ENCODE measurements at regions not wholly inside any gene's neighbourhood (a gene's known extent, or its start where the extent isn't known, plus 50 kb on each side); places are given as distances from the start of the nearest gene placed in this dataset.

DNA sequence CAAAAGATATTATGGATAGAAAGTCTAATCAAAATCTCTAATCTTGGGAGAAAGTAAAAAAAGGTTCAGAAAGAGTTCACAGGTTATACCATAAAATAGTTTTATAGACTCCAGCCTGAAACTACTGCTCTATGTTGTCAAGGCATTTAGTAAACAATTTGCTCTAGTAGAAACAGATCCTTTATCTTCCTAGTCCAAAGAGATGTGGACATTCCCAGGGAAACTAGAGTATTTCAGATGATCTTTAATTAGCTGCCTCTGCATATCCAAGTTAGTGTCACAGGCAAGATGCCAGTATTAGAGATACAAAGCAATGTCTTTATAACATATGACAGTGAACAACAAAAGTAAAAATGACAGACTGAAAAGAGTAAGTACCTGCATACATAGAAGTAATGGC lies 708.6 kb downstream of the CCDC85A start:
- no peak overlapping the region for H3K4me3 ChIP-seq (ENCODE audit: insufficient read depth, low read depth, low read length)
- H3K27me3 ChIP-seq (ENCODE audit: control insufficient read depth, insufficient read depth, low read length): no peaks in the 10 kb centered on the region
- DNase-seq: no peak
- H3K36me3 ChIP-seq (replicated peaks; ENCODE audit: control insufficient read depth, insufficient read depth, low read length): no peaks in the 10 kb centered on the region

DNA sequence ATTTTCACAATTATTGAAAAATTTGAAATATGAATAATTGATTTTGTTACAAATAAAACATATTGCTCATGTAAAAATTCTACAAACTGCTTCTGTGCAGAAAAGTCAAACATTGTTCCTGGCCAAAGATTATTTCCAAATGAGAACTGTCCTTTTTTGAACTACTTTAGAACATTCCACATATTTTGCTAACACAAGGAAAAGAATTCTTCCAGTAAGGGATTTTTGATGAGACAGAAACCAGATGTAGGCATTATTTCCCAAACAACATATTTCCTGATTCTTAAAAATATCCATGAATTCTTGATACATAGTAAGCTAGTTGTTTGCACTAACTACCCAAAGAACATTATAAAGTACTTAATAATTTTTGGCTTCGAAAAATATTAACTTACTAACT lies 715.2 kb downstream of the CCDC85A start:
- Histone ChIP-seq H3K4me3 (ENCODE audit: insufficient read depth, low read depth, low read length) (no peak overlapping the region), H3K27me3 (ENCODE audit: control insufficient read depth, insufficient read depth, low read length) (no peaks in the 10 kb centered on the region), H3K36me3 (replicated peaks; ENCODE audit: control insufficient read depth, insufficient read depth, low read length) (no peaks in the 10 kb centered on the region)
- no peak for DNase-seq

DNA sequence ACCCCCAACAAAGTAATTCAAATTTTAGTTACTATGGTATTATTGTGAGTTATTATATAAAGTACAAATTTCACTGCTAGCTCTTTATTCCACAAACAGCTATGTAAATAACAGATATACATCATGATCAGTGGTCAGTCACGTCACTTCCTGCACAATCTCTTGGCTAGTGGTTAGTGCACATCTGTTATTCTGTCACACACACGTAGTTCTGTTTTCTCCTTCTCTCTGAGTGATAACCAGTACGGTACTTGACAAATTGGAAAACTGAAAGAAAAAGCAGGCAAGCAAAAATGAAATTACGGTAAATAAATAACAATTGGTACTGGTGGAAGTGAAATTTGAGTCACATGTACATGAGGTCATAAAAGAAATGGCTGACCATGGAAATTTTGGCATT lies 728.7 kb downstream of the CCDC85A start:
- H3K36me3 ChIP-seq (replicated peaks; ENCODE audit: control insufficient read depth, insufficient read depth, low read length): no peaks in the 10 kb centered on the region
- no peak overlapping the region for H3K4me3 ChIP-seq (ENCODE audit: insufficient read depth, low read depth, low read length)
- no peaks in the 10 kb centered on the region for H3K27me3 ChIP-seq (ENCODE audit: control insufficient read depth, insufficient read depth, low read length)
- DNase-seq: no peak

DNA sequence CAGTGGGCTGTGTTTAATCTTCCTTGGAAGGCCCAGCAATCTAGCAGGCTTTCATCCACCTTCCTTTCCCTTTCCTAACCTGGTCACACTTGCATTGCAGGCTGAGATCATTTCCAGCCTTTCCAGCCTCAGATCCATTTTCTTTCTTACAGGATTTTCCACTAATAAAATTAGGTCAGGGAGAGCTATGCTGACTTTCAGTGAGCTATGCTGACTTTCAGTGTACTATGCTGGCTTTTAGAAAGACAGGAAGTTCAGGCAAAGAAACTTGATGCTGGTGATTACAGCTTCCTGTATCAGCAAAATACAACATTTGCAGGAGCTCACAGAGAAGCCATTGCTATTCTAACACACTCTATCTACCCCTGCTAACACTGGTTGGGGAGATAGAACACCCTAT lies 735.0 kb downstream of the CCDC85A start:
- DNase-seq: no peak
- H3K36me3 ChIP-seq (replicated peaks; ENCODE audit: control insufficient read depth, insufficient read depth, low read length): no peaks in the 10 kb centered on the region
- no peaks in the 10 kb centered on the region for H3K27me3 ChIP-seq (ENCODE audit: control insufficient read depth, insufficient read depth, low read length)
- H3K4me3 ChIP-seq (ENCODE audit: insufficient read depth, low read depth, low read length): no peak overlapping the region

DNA sequence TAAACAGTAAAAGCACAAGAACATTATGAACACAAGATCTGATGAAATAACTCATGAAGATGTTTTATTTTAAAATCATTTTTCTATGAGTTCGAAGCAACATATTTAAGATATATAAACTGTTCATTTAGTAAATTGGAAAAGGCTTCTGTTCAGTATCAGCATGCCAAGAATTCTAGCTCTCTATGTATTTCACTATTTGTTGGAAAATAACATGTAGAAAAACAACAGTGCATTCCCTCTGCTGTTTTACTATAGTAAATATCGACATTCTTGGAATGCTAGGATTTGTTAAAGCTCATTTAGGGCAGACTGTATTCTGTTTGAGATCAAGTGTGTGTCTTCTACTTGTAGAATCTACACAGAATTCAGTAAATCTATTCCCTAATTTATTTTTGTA lies 750.2 kb downstream of the CCDC85A start:
- Histone ChIP-seq H3K36me3 (replicated peaks; ENCODE audit: control insufficient read depth, insufficient read depth, low read length) (no peaks in the 10 kb centered on the region), H3K4me3 (ENCODE audit: insufficient read depth, low read depth, low read length) (no peak overlapping the region), H3K27me3 (ENCODE audit: control insufficient read depth, insufficient read depth, low read length) (no peaks in the 10 kb centered on the region)
- no peak for DNase-seq

DNA sequence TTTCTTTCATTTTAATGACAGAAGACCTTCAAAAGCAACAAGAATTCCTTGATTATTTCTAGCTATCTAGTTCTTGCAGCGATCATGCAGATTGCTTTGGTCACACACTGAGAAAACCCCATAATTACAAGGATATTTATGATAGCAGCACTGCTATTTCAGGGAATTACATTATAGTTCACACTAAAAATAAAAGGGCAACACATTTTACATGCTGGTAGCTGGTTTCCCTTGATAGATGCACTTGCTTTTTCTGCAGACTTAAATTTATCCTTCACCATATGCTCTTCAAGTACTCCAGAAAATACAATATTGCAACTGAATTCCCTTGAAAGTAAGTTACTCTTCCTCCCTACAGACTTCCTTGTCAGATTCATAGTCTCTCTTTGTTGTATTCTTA lies 751.1 kb downstream of the CCDC85A start:
- no peak for DNase-seq
- no peaks in the 10 kb centered on the region for H3K27me3 ChIP-seq (ENCODE audit: control insufficient read depth, insufficient read depth, low read length)
- no peak overlapping the region for H3K4me3 ChIP-seq (ENCODE audit: insufficient read depth, low read depth, low read length)
- no peaks in the 10 kb centered on the region for H3K36me3 ChIP-seq (replicated peaks; ENCODE audit: control insufficient read depth, insufficient read depth, low read length)

DNA sequence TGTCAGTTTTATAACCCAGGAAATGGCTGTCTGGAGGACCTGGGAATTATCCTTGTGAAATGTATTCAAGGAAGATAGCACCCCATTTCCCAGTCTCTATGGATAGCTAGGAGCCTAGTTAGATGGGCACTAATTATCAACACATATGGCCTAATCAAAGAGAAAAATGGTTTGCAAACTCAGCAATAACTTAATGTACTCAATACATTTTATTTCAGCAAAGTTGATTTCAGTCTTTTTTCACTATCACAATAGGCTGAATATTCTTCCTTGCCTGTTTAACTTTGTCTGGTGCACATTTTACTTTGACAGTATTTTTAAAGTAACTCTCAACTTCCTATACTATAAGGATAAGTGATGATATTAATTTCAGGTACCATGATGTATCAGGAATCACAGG lies 756.3 kb downstream of the CCDC85A start:
- Histone ChIP-seq H3K4me3 (ENCODE audit: insufficient read depth, low read depth, low read length) (no peak overlapping the region), H3K36me3 (replicated peaks; ENCODE audit: control insufficient read depth, insufficient read depth, low read length) (no peaks in the 10 kb centered on the region), H3K27me3 (ENCODE audit: control insufficient read depth, insufficient read depth, low read length) (no peaks in the 10 kb centered on the region)
- no peak for DNase-seq

DNA sequence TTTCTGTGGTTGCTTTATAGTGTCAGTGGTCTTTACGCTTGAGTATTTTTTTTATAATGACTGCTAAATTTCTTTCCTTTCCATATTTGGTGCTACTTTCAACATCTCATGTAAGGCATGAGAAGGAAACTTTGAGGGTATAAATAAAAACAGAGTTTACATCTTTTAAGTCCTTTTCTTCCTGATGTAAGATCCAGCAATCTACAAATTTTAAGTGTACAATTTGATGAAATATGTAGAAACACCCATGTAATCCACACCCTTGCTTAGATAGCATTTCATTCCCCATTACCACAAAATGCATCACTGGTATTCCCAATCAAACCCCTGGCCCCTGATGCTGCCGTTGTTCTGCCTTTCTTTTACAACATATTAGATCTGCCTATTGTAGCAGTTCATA lies 769.1 kb downstream of the CCDC85A start:
- Histone ChIP-seq H3K36me3 (replicated peaks; ENCODE audit: control insufficient read depth, insufficient read depth, low read length) (no peaks in the 10 kb centered on the region), H3K4me3 (ENCODE audit: insufficient read depth, low read depth, low read length) (no peak overlapping the region), H3K27me3 (ENCODE audit: control insufficient read depth, insufficient read depth, low read length) (no peaks in the 10 kb centered on the region)
- no peak for DNase-seq

DNA sequence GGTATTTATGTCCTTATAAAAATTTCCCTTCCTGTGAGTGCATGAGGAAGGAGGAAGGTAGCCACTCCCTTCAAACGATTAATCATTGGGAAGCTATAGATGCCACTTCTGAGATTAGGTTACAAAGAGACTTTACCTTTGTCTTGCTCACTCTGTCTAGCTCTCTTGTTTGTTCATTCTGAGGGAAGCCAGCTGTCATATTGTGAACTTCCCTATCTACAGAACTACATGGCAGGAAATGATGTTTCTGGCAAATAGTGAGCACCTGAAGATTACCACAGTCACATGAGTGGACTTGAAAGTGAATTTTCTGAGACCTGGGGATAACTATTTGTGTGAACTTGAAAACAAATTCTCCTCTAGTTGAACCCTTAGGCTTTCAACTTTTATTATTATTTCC lies 776.8 kb downstream of the CCDC85A start:
- Histone ChIP-seq H3K27me3 (ENCODE audit: control insufficient read depth, insufficient read depth, low read length) (no peaks in the 10 kb centered on the region), H3K4me3 (ENCODE audit: insufficient read depth, low read depth, low read length) (no peak overlapping the region), H3K36me3 (replicated peaks; ENCODE audit: control insufficient read depth, insufficient read depth, low read length) (no peaks in the 10 kb centered on the region)
- DNase-seq: no peak

DNA sequence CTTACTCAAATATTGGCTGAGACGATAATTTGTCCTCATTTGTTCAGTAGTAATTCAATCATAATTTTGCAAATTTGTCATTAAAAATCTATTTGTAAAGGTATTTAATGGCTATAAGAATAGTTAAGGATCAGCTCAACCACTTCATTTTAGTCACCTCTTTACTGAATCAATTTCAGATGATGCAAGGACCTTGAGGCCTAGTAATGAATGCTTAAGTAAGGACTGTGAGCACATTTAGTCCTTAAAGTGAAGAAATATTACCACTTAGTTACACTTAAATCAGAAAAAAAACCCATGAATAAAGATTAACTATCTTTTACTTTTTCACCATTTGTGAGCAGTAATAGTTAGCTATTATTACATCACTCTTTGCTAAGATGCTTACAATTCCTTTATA lies 778.9 kb downstream of the CCDC85A start:
- H3K4me3 ChIP-seq (ENCODE audit: insufficient read depth, low read depth, low read length): no peak overlapping the region

DNA sequence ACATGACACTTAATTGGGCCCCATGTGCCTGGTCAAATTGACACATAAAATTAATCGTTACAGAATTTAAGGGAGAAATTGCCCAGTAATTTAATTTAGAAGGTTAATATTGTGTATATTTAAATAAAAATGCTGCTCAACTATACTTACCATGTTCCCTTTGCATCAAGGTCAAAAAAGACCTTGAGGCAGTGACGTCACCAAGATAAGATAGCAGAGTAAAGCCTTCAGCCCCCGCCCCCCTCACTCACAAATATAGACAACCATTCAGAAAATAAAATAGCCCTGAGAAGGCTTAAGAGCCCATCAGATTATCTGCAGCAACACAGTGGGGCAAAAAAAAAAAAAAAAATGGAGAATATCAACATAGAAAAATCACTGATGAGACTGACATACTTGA lies 785.7 kb downstream of the CCDC85A start:
- no peak for DNase-seq
- Histone ChIP-seq H3K36me3 (replicated peaks; ENCODE audit: control insufficient read depth, insufficient read depth, low read length) (no peaks in the 10 kb centered on the region; the same call in 1 of the 2 replicates), H3K4me3 (ENCODE audit: insufficient read depth, low read depth, low read length) (no peak overlapping the region), H3K27me3 (ENCODE audit: control insufficient read depth, insufficient read depth, low read length) (no peaks in the 10 kb centered on the region)

More for the DNA sequence above, 778.9 kb downstream of the CCDC85A start:
- no peak for DNase-seq
- Histone ChIP-seq H3K27me3 (ENCODE audit: control insufficient read depth, insufficient read depth, low read length) (no peaks in the 10 kb centered on the region), H3K36me3 (replicated peaks; ENCODE audit: control insufficient read depth, insufficient read depth, low read length) (no peaks in the 10 kb centered on the region)

DNA sequence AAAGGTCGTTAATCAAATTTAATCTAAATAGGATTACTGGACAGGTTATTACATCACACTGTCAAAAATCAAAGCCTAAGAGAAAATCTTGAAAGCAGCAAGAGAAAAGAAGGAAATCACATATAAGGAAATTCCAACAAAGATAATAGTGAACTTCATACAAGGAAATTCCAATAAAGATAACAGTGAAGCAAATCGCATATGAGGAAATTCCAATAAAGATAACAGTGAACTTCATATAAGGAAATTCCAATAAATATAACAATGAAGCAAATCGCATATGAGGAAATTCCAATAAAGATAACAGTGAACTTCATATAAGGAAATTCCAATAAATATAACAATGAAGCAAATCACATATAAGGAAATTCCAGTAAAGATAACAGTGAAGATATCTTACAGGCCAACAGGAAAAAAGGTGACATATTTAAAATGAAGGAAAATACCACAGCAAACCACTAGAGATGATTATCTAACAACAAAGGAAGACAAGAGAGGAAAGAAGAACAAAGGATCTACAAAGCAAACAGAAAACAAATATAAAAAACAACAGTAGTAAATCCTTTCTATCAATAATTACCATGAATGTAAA lies 787.7 kb downstream of the CCDC85A start:
- Histone ChIP-seq H3K4me3 (ENCODE audit: insufficient read depth, low read depth, low read length) (no peak overlapping the region), H3K36me3 (replicated peaks; ENCODE audit: control insufficient read depth, insufficient read depth, low read length) (no peaks in the 10 kb centered on the region; the same call in 1 of the 2 replicates), H3K27me3 (ENCODE audit: control insufficient read depth, insufficient read depth, low read length) (no peaks in the 10 kb centered on the region)
- no peak for DNase-seq

DNA sequence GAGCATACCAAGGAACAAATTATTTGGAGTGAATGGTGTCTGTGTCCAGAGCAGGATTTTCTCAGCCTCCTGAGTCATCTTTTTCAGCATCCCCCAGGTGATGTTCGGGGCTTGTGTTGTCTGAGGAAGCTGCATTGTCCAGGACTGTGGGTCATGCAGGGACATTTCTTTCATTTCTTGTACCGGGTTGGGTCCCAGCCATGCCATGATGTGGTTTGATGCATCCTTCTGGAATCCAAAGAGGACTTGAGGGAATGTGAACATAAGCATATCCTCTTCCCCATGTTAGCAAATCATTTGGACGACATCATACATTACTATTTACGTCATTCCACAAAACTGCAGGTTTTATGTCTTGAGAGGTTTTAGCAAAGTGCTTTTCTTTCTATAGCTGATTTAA lies 797.8 kb downstream of the CCDC85A start:
- no peaks in the 10 kb centered on the region for H3K27me3 ChIP-seq (ENCODE audit: control insufficient read depth, insufficient read depth, low read length)
- H3K36me3 ChIP-seq (replicated peaks; ENCODE audit: control insufficient read depth, insufficient read depth, low read length): no peaks in the 10 kb centered on the region
- no peak overlapping the region for H3K4me3 ChIP-seq (ENCODE audit: insufficient read depth, low read depth, low read length)
- no peak for DNase-seq

DNA sequence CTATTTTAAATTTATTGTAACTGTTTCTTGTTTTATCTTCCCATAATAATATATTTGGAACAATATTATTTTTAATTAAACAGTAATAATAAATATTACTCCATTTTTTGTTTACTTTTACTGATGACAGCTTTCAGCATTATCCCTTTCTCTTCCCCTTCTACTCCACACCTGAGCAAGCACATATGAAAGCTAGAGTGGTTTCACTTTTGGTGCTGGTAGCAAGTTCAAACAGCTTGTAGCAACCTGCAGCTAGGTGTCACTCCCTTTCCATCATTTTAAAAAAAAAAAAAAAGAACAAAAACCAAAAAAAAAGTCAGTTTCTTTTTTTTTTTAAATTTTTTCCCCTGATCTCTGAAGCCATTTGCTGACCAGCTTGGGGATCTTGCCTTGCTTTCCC lies 801.8 kb downstream of the CCDC85A start:
- Histone ChIP-seq H3K4me3 (ENCODE audit: insufficient read depth, low read depth, low read length) (no peak overlapping the region), H3K27me3 (ENCODE audit: control insufficient read depth, insufficient read depth, low read length) (no peaks in the 10 kb centered on the region), H3K36me3 (replicated peaks; ENCODE audit: control insufficient read depth, insufficient read depth, low read length) (no peaks in the 10 kb centered on the region)
- DNase-seq: no peak

DNA sequence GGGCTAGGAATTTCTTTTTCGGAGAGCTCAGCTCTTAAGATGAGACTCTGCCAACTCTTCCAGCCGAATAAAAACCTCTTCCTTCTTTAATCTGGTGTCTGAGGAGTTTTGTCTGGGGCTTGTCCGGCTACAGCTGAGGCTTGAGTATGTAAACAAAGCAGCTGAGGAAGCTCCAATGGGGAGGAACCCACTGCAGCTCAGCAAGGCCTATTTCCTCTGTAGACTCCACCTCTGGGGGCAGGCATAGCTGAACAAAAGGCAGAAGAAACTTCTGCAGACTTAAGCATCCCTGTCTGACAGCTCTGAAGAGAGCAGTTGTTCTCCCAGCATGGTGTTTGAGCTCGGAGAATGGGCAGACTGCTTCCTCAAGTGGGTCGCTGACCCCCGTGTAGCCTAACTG lies 838.7 kb downstream of the CCDC85A start:
- Histone ChIP-seq H3K27me3 (ENCODE audit: control insufficient read depth, insufficient read depth, low read length) (no peaks in the 10 kb centered on the region), H3K4me3 (ENCODE audit: insufficient read depth, low read depth, low read length) (no peak overlapping the region), H3K36me3 (replicated peaks; ENCODE audit: control insufficient read depth, insufficient read depth, low read length) (no peaks in the 10 kb centered on the region)
- no peak for DNase-seq

DNA sequence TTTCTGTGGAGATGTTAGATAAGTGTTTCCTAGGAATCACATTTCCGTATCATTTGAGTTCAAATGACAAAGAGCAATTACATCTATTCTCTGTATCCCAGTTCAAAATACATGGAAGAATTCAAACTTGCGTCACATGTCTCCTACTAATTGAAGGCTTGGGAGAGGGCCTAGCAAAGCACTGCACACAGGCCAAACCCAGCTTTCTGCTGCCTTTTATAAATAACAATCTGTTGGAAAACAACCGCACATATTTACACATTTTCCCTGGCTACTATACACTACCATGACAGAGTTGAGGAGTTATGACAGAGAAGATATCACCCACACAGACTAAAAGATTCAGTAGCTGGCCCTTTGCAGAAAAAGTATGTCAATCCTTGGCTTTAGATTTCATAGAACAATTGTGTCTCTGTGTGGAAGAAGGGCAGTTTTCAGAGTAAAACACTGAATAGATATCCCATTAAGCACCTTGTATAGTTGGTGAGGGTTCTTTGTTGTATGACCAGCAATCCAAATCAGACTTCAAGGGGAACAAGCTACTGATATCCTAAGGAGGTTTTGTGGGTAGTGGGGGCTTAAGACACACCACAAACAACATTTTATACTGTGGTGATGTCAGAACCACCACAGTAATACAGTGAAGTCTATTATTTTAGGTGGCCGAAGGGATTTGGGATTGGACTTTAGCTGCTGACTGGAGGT lies 861.3 kb downstream of the CCDC85A start:
- Histone ChIP-seq H3K4me3 (ENCODE audit: insufficient read depth, low read depth, low read length) (no peak overlapping the region), H3K36me3 (replicated peaks; ENCODE audit: control insufficient read depth, insufficient read depth, low read length) (no peaks in the 10 kb centered on the region), H3K27me3 (ENCODE audit: control insufficient read depth, insufficient read depth, low read length) (no peaks in the 10 kb centered on the region)
- no peak for DNase-seq
